ENCODE measurements at regions not wholly inside any gene's neighbourhood (a gene's known extent, or its start where the extent isn't known, plus 50 kb on each side); places are given as distances from the start of the nearest gene placed in this dataset.

DNA sequence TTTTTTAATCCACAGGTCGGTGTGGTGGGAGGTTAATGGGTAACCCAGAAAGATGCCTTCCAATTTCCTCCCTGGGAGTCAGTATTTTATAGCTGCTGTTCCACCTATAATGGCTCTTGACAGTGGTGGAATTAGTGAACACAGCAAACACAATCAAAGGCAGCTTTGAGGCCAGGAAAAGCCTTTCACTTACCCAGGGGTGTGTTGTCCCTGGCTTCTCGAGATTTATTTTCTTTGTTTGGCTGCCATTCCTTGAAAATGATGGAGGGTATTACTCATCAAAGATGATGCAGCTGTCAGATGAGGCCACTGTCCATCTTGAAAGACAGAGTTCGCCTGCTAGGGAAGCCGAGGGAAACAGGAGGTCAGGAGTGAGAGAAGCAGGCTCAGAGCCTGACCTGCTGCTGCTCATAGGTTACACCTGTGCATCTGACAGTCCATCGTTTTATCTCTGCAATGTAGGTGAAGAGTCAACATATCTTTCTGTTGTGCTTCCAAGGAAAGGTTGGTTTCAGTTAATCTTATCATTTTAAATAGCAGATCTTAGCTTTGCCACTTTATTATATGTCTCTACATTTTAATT, 221.6 kb downstream of the XPNPEP1 start:
- CTCF ChIA-PET = no interaction called here
- Mint-ChIP-seq H3K27me3 (no peaks in the 10 kb centered on the region), H3K9me3 (no peaks in the 10 kb centered on the region)

DNA sequence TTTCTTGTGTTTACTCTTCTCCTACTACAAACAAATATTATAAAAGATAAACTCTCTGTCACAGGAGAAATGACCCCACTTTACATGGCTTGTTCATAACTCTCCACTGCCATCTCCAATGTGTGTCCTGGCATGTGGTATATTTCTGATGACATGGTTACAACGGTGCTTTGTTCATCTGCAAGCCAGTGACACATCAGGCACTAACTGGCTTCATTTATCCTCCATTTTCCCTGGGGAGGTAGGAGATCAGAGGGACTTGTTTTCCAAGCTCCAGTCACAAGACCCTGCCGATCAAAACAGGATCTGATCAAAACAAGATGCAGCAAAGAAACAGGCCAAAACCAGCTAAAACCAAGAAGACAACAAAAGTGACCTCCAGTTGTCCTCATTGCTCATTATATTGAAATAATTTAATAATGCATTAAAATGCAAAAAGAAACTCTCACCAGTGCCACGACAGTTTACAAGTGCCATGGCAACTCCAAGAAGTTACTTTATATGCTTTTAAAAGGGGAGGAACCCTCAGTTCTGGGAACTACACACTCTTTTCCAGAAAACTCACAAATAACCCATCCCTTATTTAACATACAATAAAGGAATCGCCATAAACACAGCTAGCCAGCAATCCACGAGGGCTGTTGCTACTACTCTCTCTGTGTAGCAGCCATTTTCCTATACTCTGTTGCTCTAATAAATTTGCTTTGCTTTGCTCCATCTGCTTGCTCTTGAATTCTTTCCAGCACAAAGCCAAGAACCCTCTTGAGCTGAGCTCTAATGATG, 224.2 kb downstream of the XPNPEP1 start:
- H3K27me3 Mint-ChIP-seq = no peaks in the 10 kb centered on the region
- no peak overlapping the region for H3K4me3 Mint-ChIP-seq
- no peaks in the 10 kb centered on the region for H3K9me3 Mint-ChIP-seq
- CTCF ChIA-PET = interaction anchor here (1.3 kb wide), 1 partner anchor 11 kb away, joined by 3 read pairs; no protein-coding TSS in a partner anchor
- no peaks in the 10 kb centered on the region for H3K36me3 Mint-ChIP-seq
- H3K4me1 Mint-ChIP-seq = no peaks in the 10 kb centered on the region
- no peak overlapping the region for H3K27ac Mint-ChIP-seq
- no peak for DNase-seq

More for the DNA sequence above, 221.6 kb downstream of the XPNPEP1 start:
- H3K36me3 Mint-ChIP-seq = no peaks in the 10 kb centered on the region
- H3K4me1 Mint-ChIP-seq = no peaks in the 10 kb centered on the region
- H3K4me3 Mint-ChIP-seq = no peak overlapping the region
- no peak for DNase-seq
- no peak overlapping the region for H3K27ac Mint-ChIP-seq

DNA sequence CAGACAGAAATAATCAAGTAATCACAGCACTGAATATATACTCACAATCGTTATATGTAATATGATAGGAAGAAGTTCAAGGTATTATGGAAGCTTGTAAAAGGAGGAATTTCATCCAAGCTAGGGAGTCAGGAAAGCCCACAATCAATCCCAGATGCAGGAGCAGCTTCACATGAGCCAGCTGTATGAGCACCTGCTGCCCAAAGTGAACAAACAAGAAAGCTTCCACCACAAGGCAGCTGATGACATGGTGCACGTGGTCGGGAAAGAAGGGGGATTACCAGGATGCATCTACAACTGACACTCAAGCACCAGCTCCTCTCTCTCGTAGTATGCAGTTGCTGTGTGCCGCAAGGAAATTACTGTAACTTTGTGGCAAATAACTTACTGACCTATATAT, 225.2 kb downstream of the XPNPEP1 start:
- CTCF ChIA-PET = interaction anchor here (1.3 kb wide), 1 partner anchor 12 kb away, joined by 3 read pairs; no protein-coding TSS in a partner anchor
- no peaks in the 10 kb centered on the region for H3K36me3 Mint-ChIP-seq
- no peaks in the 10 kb centered on the region for H3K4me1 Mint-ChIP-seq
- no peak for DNase-seq
- no peaks in the 10 kb centered on the region for H3K27me3 Mint-ChIP-seq
- no peak overlapping the region for H3K4me3 Mint-ChIP-seq
- no peaks in the 10 kb centered on the region for H3K9me3 Mint-ChIP-seq
- no peak overlapping the region for H3K27ac Mint-ChIP-seq

DNA sequence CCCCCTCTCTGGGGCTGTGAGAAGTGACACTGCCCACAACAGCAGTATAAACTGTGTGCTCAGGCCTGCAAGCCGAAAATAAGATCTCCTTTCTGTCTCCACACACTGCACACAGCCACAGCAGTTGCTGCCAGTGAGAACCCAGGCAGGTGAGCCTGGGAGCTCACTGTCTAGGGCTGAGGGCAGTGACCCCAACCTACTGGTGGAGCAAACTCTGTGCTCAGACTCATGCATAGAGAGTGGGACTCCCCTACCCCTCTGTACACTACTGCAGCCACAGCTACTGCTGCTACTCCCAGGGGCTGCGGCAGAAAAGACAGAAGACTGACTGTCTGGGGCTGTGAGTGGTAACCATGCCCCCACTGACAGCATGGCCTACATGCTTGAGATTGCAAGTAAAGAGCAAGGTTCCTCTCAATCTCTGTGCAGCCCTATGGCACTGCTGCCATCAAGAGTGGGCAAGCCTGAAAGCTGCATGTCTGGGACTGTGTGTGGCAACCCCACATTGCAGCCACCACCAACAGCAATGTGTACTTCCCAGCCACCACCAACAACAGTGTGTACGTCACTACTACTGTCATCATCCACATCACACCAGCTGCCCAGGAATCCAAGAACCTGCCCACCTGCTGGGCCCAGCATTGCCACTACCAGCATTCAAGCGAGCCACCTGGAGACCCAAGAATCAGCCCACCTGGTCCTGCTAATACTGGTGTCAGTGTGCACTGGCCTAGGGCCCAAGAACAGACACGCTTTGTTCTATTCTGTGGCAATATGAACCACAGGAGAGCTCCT, 226.1 kb downstream of the XPNPEP1 start:
- CTCF ChIA-PET = interaction anchor here (1.3 kb wide), 1 partner anchor 13 kb away, joined by 3 read pairs; no protein-coding TSS in a partner anchor
- no peak overlapping the region for H3K4me3 Mint-ChIP-seq
- no peaks in the 10 kb centered on the region for H3K4me1 Mint-ChIP-seq
- no peaks in the 10 kb centered on the region for H3K36me3 Mint-ChIP-seq
- no peaks in the 10 kb centered on the region for H3K9me3 Mint-ChIP-seq
- H3K27me3 Mint-ChIP-seq = no peaks in the 10 kb centered on the region
- no peak overlapping the region for H3K27ac Mint-ChIP-seq
- DNase-seq = no peak

DNA sequence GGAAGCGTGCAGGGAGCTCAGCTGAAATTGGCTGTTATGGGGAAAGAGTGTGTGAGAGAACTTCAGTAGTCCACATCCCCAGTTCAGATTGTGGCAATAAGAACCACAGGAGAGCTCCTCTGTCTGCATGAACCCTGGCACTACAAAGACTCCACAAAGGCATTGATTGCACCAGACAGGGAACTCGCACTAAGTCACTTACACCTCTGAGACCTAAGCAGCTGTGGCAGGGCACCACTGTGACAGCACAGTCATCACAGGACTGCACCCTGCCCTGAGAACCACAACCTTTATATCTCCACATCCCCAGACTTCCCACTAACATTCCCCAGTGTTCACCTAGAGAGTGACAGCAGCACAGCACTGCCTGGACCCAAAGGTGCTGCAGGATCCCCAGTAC, 226.8 kb downstream of the XPNPEP1 start:
- Mint-ChIP-seq H3K4me1 (no peaks in the 10 kb centered on the region), H3K27ac (no peak overlapping the region), H3K9me3 (no peaks in the 10 kb centered on the region), H3K27me3 (no peaks in the 10 kb centered on the region), H3K36me3 (no peaks in the 10 kb centered on the region), H3K4me3 (no peak overlapping the region)
- CTCF ChIA-PET = no interaction called here
- DNase-seq = no peak

DNA sequence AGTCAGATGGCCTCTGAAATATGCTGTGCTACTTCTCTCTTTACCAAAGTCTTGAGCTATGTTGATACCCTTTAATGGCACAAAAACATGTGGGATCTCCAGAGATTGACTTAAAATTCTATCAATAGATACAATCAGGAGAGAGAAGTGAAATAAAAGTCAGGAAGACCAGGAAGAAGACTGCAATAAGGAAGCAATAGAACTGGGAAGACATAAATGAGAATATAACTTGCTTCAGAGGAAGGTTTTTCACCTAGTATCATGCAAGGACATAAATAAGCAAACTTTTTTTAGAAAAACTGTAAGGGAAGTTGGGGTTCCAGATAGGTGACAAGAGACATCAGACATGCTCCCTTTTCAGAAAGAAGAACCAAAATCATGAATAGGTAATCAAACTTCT, 227.3 kb downstream of the XPNPEP1 start:
- H3K4me1 Mint-ChIP-seq = no peaks in the 10 kb centered on the region
- CTCF ChIA-PET = no interaction called here
- H3K4me3 Mint-ChIP-seq = no peak overlapping the region

DNA sequence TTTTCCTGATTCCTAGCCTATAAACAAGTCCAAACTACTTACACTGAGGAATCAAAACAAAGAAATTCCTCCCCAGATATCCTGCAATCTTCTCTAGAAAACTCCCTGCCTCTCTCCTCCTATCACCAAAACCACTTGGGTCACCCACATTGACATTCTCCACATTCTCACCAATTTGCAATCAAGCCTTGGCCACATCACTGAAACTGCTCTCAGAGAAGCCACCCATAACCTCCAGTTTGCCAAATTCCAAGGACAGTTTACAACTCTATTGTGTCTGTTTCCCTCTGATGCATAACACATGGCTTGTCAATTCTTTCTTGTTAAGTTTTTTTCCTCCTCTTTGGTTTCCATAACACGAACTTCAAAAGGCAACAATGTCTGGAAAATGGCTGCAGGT, 233.5 kb downstream of the XPNPEP1 start:
- no peak for DNase-seq
- no peak overlapping the region for H3K4me3 Mint-ChIP-seq

More for the DNA sequence above, 227.3 kb downstream of the XPNPEP1 start:
- Mint-ChIP-seq H3K36me3 (no peaks in the 10 kb centered on the region), H3K9me3 (no peaks in the 10 kb centered on the region), H3K27me3 (no peaks in the 10 kb centered on the region), H3K27ac (no peak overlapping the region)
- no peak for DNase-seq

DNA sequence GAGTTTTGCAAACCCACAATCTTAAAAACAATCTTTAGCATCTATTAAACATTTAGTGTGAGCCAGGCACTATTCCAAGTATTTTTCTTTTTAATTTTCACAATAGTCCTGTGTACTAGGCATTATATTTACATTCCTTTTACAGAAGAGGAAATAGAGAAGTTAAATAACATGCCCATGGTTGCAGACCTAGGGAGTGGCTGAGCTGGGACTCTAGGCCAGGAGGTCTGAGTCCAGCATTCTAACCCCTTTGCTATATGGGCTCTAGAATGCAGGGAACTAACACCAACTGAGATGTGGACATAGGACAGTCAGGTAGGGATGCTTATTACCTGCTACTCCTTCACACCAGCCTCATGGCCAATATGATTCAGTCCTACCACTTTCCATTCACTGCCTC, 243.8 kb downstream of the XPNPEP1 start:
- H3K4me1 Mint-ChIP-seq = no peaks in the 10 kb centered on the region
- CTCF ChIA-PET = no interaction called here
- H3K4me3 Mint-ChIP-seq = no peak overlapping the region
- no peaks in the 10 kb centered on the region for H3K9me3 Mint-ChIP-seq
- H3K36me3 Mint-ChIP-seq = no peaks in the 10 kb centered on the region
- no peaks in the 10 kb centered on the region for H3K27me3 Mint-ChIP-seq
- DNase-seq = no peak
- H3K27ac Mint-ChIP-seq = no peak overlapping the region

More for the DNA sequence above, 233.5 kb downstream of the XPNPEP1 start:
- no peaks in the 10 kb centered on the region for H3K27me3 Mint-ChIP-seq
- H3K36me3 Mint-ChIP-seq = no peaks in the 10 kb centered on the region
- H3K4me1 Mint-ChIP-seq = no peaks in the 10 kb centered on the region
- CTCF ChIA-PET = no interaction called here
- H3K9me3 Mint-ChIP-seq = peaks cover 2% of the 10 kb centered on the region
- no peak overlapping the region for H3K27ac Mint-ChIP-seq

DNA sequence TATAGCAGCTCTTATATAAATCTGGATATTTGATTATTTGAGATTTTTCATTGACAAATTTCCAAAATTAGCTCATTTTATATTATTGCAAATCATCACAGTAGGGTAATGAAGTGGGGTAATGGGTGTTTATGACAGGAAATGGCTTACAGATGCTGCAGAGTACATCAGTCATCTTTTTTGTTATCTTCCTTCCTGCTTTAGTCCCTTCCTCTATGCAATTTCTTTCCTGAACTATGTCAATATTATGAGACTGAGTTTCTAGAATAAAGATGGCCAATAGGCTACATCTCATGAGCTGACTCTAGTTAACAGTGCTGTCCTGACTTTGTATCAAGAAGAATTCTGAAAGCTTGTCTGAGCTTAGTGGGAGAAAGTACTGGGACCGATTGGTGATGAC, 244.5 kb downstream of the XPNPEP1 start:
- no peaks in the 10 kb centered on the region for H3K36me3 Mint-ChIP-seq
- no peak overlapping the region for H3K4me3 Mint-ChIP-seq
- H3K4me1 Mint-ChIP-seq = no peaks in the 10 kb centered on the region
- no peak for DNase-seq
- H3K27ac Mint-ChIP-seq = no peak overlapping the region
- no peaks in the 10 kb centered on the region for H3K27me3 Mint-ChIP-seq
- H3K9me3 Mint-ChIP-seq = no peaks in the 10 kb centered on the region
- CTCF ChIA-PET = no interaction called here

DNA sequence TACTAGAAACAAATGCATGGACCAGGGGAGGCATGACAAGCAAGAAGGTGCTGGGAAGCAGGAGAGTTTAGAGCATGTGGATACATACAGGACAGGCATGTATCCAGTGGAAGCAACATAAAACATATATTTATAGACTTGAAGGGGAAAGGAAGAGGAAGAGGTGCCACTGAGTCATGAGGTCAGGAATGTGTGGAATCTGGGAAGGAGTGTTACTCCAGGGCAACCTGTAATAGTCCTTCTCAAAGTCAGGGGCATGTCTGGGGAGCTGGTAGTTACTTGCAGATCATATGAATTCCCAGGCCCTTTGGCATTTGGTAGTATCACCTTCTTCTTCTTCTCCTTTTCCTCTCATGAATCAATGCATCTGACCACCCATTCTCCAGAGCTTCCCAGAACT, 246.6 kb downstream of the XPNPEP1 start:
- Mint-ChIP-seq H3K36me3 (no peaks in the 10 kb centered on the region), H3K27me3 (no peaks in the 10 kb centered on the region), H3K27ac (no peak overlapping the region), H3K4me3 (no peak overlapping the region), H3K9me3 (no peaks in the 10 kb centered on the region), H3K4me1 (no peaks in the 10 kb centered on the region)
- CTCF ChIA-PET = no interaction called here
- DNase-seq = no peak

DNA sequence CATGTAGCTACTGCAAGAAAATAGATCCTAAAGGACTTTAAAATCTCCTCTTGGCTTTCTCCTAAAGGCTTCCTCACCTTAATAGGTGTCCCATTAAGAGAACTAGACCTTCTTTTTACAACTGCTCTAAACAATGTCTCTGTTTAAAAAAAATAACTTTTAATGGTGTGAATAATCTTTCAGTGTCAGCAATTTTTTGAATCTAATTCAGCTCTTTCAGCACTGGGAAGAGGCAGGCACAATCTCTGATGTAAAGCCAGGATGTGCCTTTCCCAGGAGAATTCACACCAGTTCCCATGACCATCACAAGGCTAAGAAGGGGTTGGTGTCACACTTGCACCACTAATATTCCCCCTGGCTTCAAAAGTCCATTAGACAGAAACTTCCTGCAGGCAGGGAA, 254.6 kb downstream of the XPNPEP1 start:
- Mint-ChIP-seq H3K9me3 (peaks cover 5% of the 10 kb centered on the region), H3K4me3 (no peak overlapping the region), H3K27me3 (no peaks in the 10 kb centered on the region), H3K4me1 (no peaks in the 10 kb centered on the region), H3K27ac (no peak overlapping the region), H3K36me3 (no peaks in the 10 kb centered on the region)
- CTCF ChIA-PET = no interaction called here
- no peak for DNase-seq

DNA sequence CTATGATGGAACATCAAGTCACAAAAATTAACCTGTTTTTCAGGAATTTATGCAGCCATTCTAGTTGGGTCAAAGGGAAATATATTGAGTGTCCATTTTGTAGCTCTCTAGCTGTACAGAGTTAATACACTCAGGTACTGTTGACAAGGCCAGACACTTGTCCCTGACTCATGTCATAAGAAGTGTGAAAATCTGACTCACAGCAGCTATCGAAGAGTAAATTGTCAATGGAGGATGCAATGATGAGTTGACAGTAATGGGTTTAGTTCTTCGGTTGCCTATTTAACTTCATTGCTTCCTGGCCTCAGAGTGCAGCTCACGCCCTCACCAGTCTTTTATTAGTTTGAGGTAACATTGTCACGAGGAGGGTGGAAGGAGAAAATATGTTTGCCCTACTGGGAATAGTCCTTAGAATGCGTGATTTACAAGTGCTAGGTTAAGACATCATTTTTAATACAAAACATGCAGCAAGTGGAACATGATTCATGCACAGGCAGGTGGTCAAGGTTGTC, 255.1 kb downstream of the XPNPEP1 start:
- Mint-ChIP-seq H3K4me1 (no peaks in the 10 kb centered on the region), H3K4me3 (no peak overlapping the region), H3K9me3 (peaks cover 5% of the 10 kb centered on the region), H3K36me3 (no peaks in the 10 kb centered on the region), H3K27me3 (no peaks in the 10 kb centered on the region), H3K27ac (no peak overlapping the region)
- CTCF ChIA-PET = no interaction called here
- no peak for DNase-seq

DNA sequence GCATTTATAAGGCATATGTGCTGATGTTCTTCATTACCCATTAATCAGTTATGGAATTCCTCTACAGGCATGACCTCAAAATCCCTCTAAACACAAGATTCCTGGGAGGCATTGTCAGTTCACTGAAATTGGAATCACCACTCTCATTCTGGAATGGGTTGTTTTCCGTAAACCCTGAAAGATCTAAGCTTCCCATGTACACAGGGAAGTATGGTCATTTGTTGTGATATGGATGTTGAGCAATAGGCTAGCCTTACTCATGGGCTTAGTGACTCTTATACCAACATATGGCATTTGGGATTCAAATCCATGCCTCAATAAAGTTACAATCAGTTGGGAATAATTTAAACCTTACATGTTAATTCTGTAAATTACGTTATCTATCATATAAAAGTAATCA, 258.0 kb downstream of the XPNPEP1 start:
- H3K4me3 Mint-ChIP-seq = no peak overlapping the region
- peaks cover 10% of the 10 kb centered on the region for H3K9me3 Mint-ChIP-seq
- H3K27me3 Mint-ChIP-seq = no peaks in the 10 kb centered on the region
- no peaks in the 10 kb centered on the region for H3K36me3 Mint-ChIP-seq
- DNase-seq = no peak
- no peaks in the 10 kb centered on the region for H3K4me1 Mint-ChIP-seq
- CTCF ChIA-PET = no interaction called here
- H3K27ac Mint-ChIP-seq = no peak overlapping the region

DNA sequence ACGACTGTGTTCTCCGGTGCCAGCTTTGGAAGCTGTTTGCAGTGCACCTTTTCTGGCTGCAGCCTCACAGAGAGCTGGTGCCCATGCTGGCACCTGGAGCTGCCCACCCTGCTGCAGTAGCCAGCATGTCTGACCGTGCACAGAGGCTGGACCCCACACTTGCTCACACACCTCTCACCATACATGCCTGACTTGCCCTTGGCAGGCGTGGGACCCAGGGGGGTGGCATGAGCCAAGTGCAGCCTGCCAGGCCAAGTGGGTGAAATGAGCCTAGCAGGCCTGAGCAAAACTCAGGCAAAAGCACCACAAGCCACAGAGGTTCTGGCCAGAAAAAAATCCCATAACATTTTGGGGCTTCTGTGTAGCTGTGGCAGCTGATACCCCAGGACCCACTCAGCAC, 258.8 kb downstream of the XPNPEP1 start:
- no peak overlapping the region for H3K27ac Mint-ChIP-seq
- DNase-seq = no peak
- H3K27me3 Mint-ChIP-seq = no peaks in the 10 kb centered on the region
- H3K4me3 Mint-ChIP-seq = no peak overlapping the region
- CTCF ChIA-PET = no interaction called here
- no peaks in the 10 kb centered on the region for H3K4me1 Mint-ChIP-seq
- peaks cover 10% of the 10 kb centered on the region for H3K9me3 Mint-ChIP-seq
- no peaks in the 10 kb centered on the region for H3K36me3 Mint-ChIP-seq
